Stimulated activated CD4-positive, alpha-beta T cell treated with anti-CD3 and anti-CD28 coated beads, Interleukin-1b, Interleukin-23, amount 100 ng/mL, for 48 hours (primary cell): ENCODE measurements at regions not wholly inside any gene's neighbourhood (a gene's known extent, or its start where the extent isn't known, plus 50 kb on each side); places are given as distances from the start of the nearest gene placed in this dataset.

Experiments
- DNase-seq: peaks from one replicate; pipeline ENCODE4 v3.0.0-alpha.2; 2020

GRCh38 chr5:164950927-164951326, 1445.5 kb downstream of the MAT2B start:
- no peak for DNase-seq

GRCh38 chr5:164951570-164951969, 1446.2 kb downstream of the MAT2B start:
- DNase-seq: no peak

- DNase-seq: no peak
Measured at GRCh38 chr5:164958688-164959087, 1453.3 kb downstream of the MAT2B start.

GRCh38 chr5:164959761-164960160, 1454.3 kb downstream of the MAT2B start:
- no peak for DNase-seq

- DNase-seq: no peak
Measured at GRCh38 chr5:164962329-164962961, 1457.0 kb downstream of the MAT2B start.

- DNase-seq: no peak
Measured at GRCh38 chr5:164966611-164967010, 1461.2 kb downstream of the MAT2B start.

- no peak for DNase-seq
Measured at GRCh38 chr5:164967354-164967753, 1461.9 kb downstream of the MAT2B start.

- DNase-seq: no peak
Measured at GRCh38 chr5:164972973-164973372, 1467.6 kb downstream of the MAT2B start.

GRCh38 chr5:164975986-164976385, 1470.6 kb downstream of the MAT2B start:
- no peak for DNase-seq

GRCh38 chr5:164980480-164980879, 1475.1 kb downstream of the MAT2B start:
- DNase-seq: no peak

- no peak for DNase-seq
Measured at GRCh38 chr5:164998142-164998541, 1492.7 kb downstream of the MAT2B start.

GRCh38 chr5:164998590-164998989, 1493.2 kb downstream of the MAT2B start:
- DNase-seq: no peak

- no peak for DNase-seq
Measured at GRCh38 chr5:165000479-165001190, 1495.2 kb downstream of the MAT2B start.

GRCh38 chr5:165003283-165003682, 1497.9 kb downstream of the MAT2B start:
- DNase-seq: no peak

- no peak for DNase-seq
Measured at GRCh38 chr5:165004175-165004574, 1498.8 kb downstream of the MAT2B start.

- DNase-seq: no peak
Measured at GRCh38 chr5:165014439-165014838, 1509.0 kb downstream of the MAT2B start.

- no peak for DNase-seq
Measured at GRCh38 chr5:165015126-165015525, 1509.7 kb downstream of the MAT2B start.

- no peak for DNase-seq
Measured at GRCh38 chr5:165015547-165015946, 1510.1 kb downstream of the MAT2B start.

GRCh38 chr5:165026971-165027370, 1521.6 kb downstream of the MAT2B start:
- no peak for DNase-seq

GRCh38 chr5:165028356-165028755, 1522.9 kb downstream of the MAT2B start:
- DNase-seq: no peak

- DNase-seq: no peak
Measured at GRCh38 chr5:165029099-165029870, 1523.9 kb downstream of the MAT2B start.

- no peak for DNase-seq
Measured at GRCh38 chr5:165030971-165031370, 1525.6 kb downstream of the MAT2B start.

GRCh38 chr5:165031371-165031770, 1526.0 kb downstream of the MAT2B start:
- DNase-seq: no peak

GRCh38 chr5:165035520-165035919, 1530.1 kb downstream of the MAT2B start:
- no peak for DNase-seq
